Amygdala (tissue), 56 donors: ENCODE measurements at regions not wholly inside any gene's neighbourhood (a gene's known extent, or its start where the extent isn't known, plus 50 kb on each side); places are given as distances from the start of the nearest gene placed in this dataset.

ENCODE experiments used
- DNase-seq, 56 donors: peaks; one replicate each; lab custom pipeline; 2025; lab: John Stamatoyannopoulos, UW

DNA sequence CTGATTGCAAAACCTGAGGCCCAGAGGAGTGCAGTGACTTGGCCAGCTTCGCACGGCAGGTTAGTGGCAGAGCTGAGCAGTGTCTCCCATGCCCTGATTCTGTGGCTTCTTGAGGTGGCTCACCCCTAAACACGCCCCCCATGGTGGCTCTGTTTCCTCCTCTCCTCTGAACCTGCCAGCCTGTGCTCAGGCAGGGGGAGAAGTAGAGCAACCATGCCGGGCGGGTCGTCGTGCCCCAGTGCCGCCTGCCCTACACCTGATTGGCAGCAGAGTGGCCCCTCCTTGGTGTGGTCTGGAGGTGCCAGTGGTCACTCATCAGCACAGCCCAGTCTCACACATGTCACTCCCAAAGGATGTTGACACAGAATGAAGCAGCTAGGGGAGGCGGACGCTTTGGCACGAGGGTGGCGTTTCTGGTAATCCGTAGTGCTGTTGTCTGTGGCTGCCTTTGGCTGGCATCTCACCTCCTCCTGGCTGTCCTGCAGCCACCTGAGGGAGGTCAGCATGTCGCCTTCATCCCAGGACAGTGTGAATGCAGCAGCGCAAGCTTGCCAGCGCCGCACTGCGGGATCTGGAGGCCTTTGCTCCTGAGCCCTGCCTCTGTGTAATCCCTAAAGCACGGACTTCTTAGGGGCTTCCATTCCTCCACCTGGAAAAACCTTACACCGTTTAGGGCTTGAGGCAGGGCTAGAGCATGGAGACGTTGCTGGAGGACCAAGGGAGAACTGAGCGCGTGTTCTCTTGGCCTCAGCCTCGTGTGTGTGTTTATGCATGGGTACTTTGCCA lies 294.7 kb downstream of the SEC14L1 start:
- no peak for DNase-seq

DNA sequence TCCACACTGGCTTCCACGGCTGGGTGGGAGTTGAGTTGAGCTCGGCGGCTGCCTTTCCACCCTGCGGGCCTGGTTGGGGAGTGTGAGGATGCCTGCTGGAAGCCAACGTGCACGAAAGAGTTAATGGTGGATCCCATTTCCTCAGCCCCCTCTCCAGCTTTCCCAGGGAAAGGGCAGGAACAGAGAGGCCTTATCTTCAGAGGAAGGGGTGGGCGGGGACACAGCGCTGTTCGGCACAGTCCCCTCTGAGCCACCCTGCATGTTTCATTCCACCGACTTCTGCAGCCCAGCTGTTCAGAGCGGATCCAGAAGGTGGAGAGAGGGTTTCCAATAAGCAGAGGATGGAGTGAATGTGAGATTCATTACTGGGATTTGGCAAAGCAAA lies 295.3 kb downstream of the SEC14L1 start:
- DNase-seq: peak in 8 of 56 donors; percentile 19 to 41 (median 24)

DNA sequence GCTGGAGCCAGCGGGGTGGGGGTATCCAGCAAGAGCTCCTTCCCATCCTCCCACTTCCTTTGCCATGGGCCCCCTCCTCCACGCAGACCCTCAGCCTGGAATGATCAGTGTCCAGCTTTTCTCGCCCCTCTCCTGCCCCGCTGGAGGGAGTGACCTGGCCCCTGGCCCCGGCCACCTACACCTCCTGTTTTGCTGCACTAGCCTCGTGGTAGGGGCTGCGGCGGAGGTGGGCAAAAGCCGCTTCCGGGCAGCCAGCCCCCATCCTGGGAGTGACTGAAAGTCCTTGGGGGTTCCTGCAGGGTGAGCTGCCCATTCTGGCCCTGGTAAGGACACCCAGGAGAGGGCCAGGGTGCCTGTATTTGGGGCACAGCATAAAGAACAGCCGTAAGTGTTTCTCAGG lies 295.7 kb downstream of the SEC14L1 start:
- no peak for DNase-seq

DNA sequence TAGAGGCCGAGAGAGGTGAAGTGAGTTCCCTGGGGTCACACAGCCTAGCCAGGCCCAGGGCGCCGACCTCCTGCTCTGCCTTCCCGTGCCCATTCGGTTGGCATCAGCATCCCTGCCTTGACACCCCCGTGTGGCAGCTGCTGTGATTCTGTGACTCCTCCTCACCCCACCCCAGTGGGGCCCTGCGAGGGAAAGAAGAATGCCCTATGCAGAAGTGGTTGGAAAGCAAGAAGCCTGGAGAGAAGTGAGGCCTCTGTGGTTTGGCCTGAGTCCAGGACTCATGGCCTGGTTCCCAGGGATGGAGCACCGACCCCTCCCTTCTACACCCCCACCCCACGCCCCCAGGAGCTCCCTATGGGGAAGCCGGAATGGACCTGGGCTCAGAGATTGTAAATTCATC lies 296.2 kb downstream of the SEC14L1 start:
- peak in 14 of 56 donors; percentile 11 to 61 (median 29) for DNase-seq

DNA sequence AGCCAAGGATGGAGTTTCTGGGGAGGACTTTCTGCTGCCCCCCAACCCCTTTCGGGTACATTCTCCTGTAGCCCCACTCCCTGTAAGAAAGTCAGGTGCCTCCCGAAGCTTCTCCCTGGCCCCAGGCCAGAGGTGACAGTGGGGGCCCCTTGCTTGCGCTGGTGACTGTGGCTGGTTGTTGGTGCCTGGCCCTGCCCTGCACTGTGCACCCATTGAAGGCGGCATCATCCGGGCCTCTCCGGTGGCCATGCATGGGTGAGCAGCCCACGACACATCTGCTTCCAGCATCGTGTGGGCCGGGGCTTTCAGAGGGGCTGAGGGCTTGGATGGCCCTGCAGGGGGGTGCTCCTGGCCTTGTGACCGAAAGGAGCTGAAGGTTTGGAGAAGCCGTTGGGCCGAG lies 297.0 kb downstream of the SEC14L1 start:
- no peak for DNase-seq

DNA sequence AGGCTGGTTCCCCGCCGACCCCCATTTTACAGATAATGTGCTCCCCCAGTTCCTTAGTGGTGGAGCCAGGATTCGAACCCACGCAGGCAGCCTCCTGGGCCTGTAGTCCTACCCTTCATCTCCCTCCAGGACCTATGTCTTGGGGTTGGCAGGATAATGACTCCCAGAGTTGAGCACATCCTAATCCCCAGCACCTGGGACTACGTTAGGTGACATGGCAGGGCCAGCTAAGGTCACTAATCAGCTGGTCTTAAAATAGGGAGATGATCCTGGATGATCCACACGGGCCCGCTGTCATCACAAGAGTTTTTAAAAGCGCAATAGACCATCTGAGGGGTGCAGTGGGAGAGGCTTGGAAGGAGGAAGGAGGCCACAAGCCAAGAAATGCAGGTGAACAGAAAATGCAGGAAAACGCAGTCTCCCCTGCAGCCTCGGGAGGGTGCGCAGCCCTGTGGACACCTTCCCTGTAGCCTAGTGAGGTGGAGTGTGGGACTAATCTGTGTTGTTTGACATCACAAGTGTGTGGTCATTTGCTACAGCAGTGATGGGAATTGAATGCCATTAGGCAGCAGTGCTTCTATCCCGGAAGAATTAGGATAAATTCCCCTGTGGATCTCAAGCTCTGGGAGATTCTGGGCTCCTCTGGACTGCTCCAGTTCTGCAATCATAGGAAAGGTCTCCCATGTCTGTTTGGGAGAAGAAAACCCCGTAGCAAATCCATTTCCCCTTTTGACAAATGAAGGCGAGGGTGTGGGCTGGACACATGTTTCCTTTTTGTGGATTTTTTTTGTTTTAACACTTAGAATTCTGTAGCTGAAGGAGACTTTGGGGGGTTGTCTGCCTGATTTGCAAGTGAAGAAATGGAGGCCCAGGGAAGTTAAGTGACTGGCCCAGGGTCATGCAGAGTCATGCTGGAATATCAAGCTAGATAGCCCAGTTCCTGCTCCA lies 297.7 kb downstream of the SEC14L1 start:
- DNase-seq: no peak

DNA sequence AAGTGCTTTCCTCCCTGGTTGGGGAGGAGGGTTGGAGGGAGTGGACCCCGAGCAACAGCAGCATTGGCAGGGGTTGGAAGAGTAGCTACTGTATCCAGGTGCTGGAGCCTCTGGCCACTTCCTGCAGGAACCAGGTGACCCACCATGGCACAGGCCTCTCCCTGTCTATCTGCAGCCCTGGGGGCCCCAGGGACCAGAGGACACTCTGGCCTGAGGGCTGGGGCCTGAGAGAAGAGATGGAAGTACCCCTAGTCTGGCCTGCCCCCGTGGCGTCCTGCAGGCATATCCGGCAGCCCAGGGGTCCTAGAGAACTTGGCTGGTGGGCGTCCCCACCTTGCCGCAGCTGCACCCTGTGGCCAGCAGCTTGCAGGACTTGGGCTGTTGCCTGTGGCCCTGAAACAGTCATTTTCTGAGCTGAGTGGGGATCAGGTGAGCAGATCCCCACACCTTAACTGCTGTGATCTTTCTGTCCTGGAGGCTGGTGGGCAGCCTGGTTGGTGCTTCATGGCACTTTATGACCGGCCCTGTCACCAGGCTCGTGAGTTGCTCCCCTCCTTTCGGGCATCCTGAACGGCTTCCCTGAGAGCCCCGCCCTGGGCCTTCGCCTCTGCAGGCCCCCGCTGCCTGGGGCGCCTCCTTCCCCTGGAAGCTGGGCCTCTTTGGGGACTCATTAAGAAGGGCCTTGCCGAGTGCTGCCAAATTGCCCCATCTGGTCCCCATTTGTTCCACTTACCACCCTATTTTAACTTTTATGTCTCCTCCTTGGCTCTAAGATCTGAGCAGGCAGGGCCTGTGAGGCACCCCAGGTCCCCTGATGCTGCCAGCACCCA lies 298.6 kb downstream of the SEC14L1 start:
- DNase-seq: no peak

DNA sequence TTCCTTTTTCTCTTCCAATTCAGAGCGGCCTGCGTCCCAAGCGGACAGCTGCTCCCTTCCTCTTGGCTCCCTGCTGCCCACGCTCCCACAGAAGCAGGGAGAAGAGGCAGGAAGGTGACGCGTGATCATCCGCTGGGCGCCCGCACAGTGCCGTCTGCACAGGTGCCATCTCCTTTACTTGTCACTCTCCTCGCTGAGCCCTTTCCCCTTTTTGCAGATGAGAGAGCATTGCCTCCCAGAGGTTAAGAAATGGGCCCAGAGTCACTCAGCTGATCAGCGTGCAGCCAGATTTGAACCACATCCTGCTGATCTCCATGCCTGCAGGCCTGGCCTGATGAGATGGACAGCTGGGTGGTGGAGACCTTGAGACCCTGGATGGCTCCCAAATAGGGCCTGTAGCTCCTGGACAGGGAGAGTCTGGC lies 299.8 kb downstream of the SEC14L1 start:
- no peak for DNase-seq

DNA sequence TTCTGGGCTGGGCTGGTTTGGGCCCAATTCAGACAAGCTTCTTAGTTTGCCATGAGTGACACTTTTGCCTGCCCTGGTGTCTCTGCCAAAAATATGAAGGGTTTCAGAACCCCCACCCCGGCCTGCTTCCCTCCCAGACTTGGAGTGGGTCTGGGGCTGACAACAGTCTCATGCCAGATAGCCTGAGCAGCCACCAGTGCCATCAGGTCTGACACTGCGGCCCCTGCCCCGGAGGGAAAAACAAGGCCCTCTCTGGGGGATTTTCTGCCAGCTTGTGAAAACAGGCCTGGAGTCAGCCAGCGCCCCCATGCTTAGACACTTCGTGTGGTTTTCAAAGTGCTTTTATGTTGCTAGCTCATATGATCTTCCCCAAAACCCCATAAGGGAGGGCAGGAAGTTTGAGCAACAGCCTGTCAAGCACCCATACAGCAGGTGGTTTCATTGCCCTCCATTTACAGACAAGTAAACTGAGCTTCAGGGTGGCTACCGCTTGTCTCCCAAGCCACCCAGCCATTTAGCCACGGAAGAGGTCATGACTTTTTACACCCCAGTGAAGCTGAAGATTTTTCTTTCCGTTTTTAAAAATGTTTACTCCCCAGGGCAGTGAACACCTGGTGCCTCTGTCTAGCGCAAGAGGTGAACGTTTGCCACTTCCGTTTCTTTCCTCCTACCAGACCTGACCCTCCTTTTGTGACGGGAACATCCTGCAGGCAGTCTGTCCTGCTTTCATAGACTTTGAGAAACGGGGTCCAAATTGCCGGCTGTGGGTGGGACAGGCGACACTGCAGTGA lies 300.6 kb downstream of the SEC14L1 start:
- no peak for DNase-seq

DNA sequence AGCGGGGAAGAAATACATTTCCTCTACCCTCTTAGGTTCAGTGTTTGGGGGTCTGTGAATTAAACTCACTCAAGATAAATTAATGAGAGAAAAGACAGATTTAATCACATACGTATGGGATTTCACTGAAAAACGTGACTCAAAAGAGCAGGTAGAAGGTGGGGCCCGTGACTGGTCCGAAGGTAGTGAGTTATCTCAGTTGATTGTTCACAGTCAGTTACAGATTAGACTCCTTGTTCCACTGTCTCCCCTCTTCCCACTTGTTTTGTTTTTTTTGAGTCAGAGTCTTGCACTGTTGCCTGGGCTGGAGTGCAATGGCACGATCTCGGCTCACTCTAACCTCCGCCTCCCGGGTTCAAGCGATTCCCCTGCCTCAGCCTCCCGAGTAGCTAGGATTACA lies 301.2 kb downstream of the SEC14L1 start:
- DNase-seq: no peak

DNA sequence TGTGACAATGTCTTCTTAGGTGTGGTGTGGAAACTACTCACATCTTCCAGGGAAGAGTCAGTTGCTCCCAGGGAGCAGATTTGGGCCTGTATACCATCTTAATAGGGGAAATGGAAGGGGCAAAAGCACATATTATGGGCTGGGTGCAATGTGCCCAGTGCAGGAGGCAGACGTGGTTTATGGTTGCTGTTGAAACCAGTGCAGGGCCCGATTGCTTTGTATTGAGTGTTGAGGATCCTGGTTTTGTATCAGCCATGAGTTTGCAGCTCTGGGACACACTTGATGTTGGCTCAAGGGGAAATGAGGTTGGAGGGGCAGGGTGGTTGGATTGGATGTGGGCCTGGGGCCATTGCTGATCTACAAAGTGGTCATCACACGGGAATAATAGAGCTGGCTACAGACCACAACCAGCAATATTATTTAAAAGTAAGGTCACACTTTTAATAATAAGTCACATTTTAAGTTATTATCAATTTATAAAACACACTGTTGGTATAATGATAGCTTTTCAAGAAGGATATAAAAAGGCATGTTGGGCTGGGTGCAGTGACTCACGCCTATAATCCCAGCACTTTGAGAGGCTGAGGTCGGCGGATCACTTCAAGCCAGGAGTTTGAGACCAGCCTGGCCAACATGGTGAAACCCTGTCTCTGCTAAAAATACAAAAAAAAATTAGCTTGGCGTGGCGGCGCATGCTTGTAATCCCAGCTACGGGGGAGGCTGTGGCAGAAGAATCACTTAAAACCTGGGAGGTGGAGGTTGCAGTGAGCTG lies 302.4 kb downstream of the SEC14L1 start:
- no peak for DNase-seq

DNA sequence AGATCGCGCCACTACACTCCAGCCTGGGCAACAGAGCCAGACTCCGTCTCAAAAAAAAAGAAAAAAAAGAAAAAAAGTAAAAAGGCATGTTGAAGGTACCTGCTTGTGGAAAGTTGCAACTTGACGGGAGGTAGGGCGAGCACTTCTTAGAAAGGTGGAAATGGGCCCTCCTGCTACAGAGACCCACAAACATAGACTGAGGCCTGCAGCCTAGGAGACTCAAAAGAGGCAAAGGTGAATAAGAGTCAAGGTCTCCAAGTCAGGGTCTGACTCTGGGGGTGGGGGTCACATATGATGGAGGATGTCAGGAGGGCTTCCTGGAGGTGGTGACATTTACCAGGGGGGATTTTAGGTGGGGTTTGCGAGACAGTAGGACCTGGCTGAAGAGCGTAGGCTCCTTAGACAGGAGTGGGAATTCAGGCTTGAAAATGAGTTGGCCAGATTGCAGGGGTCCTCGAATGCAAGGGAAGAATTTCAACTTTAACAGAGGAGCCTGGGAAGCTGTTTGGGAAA lies 303.0 kb downstream of the SEC14L1 start:
- no peak for DNase-seq

DNA sequence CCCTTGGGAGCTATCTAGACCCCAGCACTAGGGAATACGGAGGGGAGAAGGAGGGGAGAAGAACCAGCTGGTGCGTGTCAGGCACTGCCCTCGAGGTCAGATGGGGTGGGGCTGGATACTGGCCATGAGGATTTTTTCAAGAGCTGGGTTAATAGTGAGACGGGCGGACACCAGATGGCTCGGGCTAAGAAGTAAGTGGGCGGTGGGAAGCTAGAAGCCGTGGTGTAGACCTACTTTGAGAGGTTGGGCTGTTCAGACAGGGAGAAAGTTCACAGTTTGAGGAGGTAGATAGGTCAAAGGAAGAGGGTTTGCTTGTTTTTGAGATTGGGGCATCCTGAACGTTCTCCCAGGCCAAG lies 303.8 kb downstream of the SEC14L1 start:
- no peak for DNase-seq

DNA sequence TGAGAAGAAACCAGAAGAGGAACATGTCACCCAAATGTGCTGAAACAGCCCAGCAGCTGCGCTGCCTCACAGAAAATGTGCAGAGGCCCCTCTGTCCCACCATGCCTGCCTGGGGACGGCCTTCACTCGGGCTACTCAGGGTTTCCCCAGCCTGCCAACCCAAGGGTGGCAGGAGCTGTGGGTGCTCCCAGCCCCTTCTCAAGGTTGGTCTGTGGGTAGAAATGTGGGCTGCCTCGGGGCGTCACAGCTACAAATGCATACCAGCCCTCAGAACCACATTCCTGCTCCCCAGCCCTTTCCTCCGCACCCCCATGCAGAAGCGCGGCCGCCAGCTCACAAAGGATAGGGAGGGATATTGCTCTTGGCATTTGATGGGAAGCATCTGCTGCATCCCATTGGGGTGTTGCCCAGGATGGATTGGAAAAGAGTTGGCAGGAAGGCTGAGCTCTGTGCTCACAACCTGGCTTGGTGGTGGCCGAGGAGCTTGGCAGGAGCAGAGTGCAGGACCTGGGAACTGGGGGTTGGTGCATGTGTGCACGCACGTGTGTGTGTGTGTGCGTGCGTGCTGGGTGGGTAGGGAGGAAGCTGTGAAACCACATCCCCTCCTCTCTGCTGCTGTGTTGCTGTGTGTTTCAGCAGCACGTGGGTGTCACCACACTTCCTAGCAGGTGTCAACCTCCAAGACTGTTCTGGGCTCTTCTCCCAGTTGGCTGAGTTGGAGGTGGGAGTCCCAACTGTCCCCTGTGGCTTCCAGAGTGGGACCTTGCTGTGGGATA lies 304.4 kb downstream of the SEC14L1 start:
- DNase-seq: peak in 13 of 56 donors; percentile 19 to 77 (median 34)

DNA sequence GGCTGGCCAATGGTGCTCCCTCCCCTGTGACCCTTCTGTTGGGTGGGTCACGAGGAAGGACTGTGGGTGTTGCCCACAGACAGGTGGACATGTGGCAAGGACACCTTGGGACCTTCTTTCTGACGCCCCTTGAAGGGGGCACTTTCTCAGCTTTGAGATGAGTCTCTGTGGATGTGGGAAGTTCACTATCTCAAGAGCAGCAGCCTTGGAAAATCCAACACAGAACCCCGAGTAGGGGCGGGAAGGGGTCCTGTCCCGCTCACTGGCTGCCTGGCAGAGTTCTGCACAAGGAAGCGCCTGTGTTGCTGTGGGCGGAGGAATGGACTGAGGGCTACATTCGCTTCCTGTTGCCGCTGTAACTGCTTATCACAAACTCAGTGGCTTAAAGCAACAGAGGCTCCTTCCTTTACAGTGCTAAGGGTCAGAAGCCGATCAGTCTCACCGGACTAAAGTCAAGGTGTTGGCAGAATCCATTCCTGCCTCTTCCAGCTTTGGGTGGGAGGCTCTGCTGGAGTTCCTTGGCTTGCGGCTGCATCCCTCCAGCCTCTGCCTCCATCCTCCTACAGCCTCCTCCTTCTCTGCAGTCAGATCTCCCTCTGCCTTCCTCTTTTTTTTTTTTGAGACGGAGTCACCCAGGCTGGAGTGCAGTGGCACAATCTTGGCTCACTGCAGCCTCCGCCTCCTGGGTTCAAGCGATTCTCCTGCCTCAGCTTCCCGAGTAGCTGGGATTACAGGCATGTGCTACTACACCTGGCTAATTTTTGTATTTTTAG lies 305.2 kb downstream of the SEC14L1 start:
- no peak for DNase-seq

DNA sequence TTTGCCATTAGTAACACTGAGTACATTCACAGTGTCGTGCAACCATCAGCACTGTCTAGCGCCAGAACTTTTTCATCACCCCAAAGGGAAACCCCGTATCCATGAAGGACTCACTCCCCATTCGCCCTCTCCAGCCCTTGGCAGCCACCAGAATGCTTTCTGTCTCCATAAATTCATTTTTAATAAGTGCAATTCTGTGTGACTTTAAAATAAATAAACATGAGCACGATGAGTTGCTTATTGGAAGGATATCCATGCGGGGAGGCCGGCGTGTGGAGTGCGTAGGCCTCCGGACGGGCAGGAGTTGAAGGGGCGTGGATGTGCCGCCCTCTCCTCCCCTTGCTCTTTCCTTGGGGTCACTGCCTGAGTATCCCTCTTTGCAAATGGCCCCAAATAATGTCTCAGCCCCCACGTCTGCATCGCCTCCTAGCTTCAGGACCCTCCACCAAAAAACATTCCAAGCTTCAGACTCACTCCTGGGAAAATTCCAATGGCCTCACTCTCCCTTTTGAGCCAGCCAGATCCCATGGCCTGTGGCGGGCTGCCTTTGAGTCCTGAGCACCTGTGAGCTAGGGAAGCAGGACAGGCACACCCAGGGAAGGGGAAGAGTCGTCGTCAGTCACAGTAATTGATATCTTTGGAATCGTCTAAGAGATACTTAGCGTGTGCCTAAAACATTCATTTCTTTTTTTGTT lies 306.3 kb downstream of the SEC14L1 start:
- no peak for DNase-seq
